ENCODE measurements at regions not wholly inside any gene's neighbourhood (a gene's known extent, or its start where the extent isn't known, plus 50 kb on each side); places are given as distances from the start of the nearest gene placed in this dataset.

DNA sequence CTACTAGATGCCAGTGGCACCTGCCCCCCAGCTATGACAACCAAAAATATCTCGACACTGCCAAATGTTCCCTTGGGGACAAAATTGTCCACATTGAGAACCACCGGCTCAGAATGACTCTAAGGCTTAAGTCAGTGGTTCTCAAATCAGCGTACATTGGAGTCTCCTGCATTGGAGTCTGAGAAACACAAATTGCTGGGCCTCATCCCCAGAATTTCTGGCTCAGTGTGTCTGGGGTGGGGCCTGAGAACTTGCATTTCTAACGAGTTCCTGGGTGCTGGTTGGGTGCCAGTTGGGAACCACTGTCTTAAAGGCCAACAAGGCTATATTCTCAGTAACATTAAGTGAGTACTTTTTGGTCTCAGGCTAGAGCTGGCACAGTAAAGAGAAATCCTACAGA lies 77.7 kb upstream of the GADD45A start:
- in situ Hi-C loops (cut with HindIII; ENCODE audit: low pct_unique_long_range_greater_than_20kb, low sequenced_read_pairs) (no loop called here), intact Hi-C loops (cut with micrococcal nuclease; ENCODE audit: unreplicated experiment) (no loop called here)
- ChIA-PET POLR2A (interaction anchor here (1.0 kb wide), 1 partner anchor 17 kb away, joined by 3 read pairs; no protein-coding TSS in a partner anchor), CTCF (no interaction called here)
- TF ChIP-seq REST (IDR thresholded peaks at IDR 0.05; ENCODE audit: insufficient read depth in 1 of 2, low read depth in 2 of 2, low read length in 1 of 2) (no peak), TCF7L2 (IDR thresholded peaks at IDR 0.05; ENCODE audit: low read depth, low read length) (no peak), SIN3A (IDR thresholded peaks at IDR 0.05; ENCODE audit: borderline replicate concordance, insufficient read depth, low read depth, low read length) (no peak), CTCF (IDR thresholded peaks at IDR 0.05) (no peak), POLR2AphosphoS5 (IDR thresholded peaks at IDR 0.05; ENCODE audit: low read depth, low read length) (no peak)
- Histone ChIP-seq H3K36me3 (ENCODE audit: control insufficient read depth, insufficient read depth, low read length) (no peaks in the 10 kb centered on the region), H3K9me3 (ENCODE audit: control insufficient read depth, insufficient read depth, low read depth, low read length) (no peaks in the 10 kb centered on the region), H3K27ac (ENCODE audit: low read length) (peak overlapping the region; percentile 50; the same call in 1 of the 2 replicates), H3K4me3 (ENCODE audit: low read depth in 2 of 2, low read length in 2 of 2) (no peak overlapping the region), H3K4me1 (ENCODE audit: control insufficient read depth, insufficient read depth, low read length) (peaks cover 4% of the 10 kb centered on the region; the same call in 1 of the 2 replicates), H3K27me3 (ENCODE audit: control insufficient read depth, insufficient read depth, low read length) (no peaks in the 10 kb centered on the region)
- ATAC-seq: no peak
- BruUV-seq (replicated peaks): no TSS peak
- no peak for DNase-seq (ENCODE audit: low read depth, low spot score)

GRCh38 chr1:67607699-67608098 lies 77.3 kb upstream of the GADD45A start:
- TF ChIP-seq SIN3A (IDR thresholded peaks at IDR 0.05; ENCODE audit: borderline replicate concordance, insufficient read depth, low read depth, low read length): no peak
- no peak for TF ChIP-seq CTCF (IDR thresholded peaks at IDR 0.05)
- no peak for TF ChIP-seq TCF7L2 (IDR thresholded peaks at IDR 0.05; ENCODE audit: low read depth, low read length)
- TF ChIP-seq POLR2AphosphoS5 (IDR thresholded peaks at IDR 0.05; ENCODE audit: low read depth, low read length): no peak
- CTCF ChIA-PET: no interaction called here
- no TSS peak for BruUV-seq (replicated peaks)
- Histone ChIP-seq H3K4me1 (ENCODE audit: control insufficient read depth, insufficient read depth, low read length) (peaks cover 6% of the 10 kb centered on the region; the same call in 1 of the 2 replicates), H3K36me3 (ENCODE audit: control insufficient read depth, insufficient read depth, low read length) (no peaks in the 10 kb centered on the region), H3K9me3 (ENCODE audit: control insufficient read depth, insufficient read depth, low read depth, low read length) (no peaks in the 10 kb centered on the region), H3K4me3 (ENCODE audit: low read depth in 2 of 2, low read length in 2 of 2) (no peak overlapping the region), H3K27ac (ENCODE audit: low read length) (peak overlapping the region; percentile 50; the same call in 1 of the 2 replicates), H3K27me3 (ENCODE audit: control insufficient read depth, insufficient read depth, low read length) (no peaks in the 10 kb centered on the region)
- ATAC-seq (no peak), DNase-seq (ENCODE audit: low read depth, low spot score) (no peak)
- in situ Hi-C loops (cut with HindIII; ENCODE audit: low pct_unique_long_range_greater_than_20kb, low sequenced_read_pairs) (no loop called here), intact Hi-C loops (cut with micrococcal nuclease; ENCODE audit: unreplicated experiment) (no loop called here)
- POLR2A ChIA-PET: no interaction called here
